Amniotic epithelial cell (primary cell): ENCODE measurements at regions not wholly inside any gene's neighbourhood (a gene's known extent, or its start where the extent isn't known, plus 50 kb on each side); places are given as distances from the start of the nearest gene placed in this dataset.
"Not testable (repeated sequence)": the region's sequence is repeated elsewhere in the genome, so short reads cannot be mapped to it uniquely, and the experiment has no call there.

Experiments used
- DNase-seq: peaks from one replicate; pipeline ENCODE4 v3.0.0-alpha.2; 2010; ENCODE audit warnings: low read depth

- DNase-seq, result peak; percentile 44
Measured at GRCh38 chr3:59192473-59192872, 142.6 kb upstream of the CFAP20DC start.

DNA sequence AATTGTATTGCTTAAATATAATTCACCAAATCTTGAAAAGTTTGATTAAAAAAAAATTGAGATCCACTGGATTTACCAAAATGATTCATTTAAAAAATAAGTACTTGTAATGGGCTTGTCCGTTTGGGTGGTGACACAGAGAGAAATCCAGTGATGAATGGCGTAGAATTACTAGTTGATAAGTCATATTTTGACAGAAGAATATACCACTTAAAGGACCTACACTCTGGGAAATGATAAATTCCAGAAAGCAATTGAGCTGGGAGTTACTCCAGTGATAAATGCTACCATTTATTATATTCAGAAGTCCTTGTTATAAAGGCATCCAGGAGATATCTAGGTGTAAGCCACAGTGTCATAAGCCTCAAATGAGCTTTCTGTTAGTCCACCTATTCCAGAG is 141.8 kb upstream of the CFAP20DC start:
- DNase-seq, result no peak

DNA sequence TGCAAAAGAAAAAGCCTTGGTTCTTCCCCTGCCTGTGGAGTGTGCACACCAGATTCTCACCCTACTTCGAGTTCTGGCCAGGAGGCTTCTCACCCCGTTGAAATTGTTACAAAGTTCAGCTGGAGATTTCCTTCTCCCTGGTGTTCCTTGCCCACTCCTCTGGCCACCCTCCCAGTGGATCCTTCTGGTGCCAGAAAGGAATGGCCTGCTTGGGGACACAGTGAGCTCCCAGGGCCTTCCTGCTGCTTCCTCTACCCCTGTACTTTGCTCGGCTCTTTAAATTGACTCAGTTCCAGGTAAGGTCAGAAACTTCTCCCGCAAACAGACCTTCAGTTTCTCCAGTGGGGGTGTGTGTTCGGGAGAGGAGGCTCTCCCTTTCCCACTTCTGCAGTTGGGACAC is 140.1 kb upstream of the CFAP20DC start:
- DNase-seq, result no peak

GRCh38 chr3:59189526-59189925 is 139.7 kb upstream of the CFAP20DC start:
- peak; percentile 21 for DNase-seq

- DNase-seq, result no peak
Measured at GRCh38 chr3:59186725-59187124, 136.9 kb upstream of the CFAP20DC start.

DNA sequence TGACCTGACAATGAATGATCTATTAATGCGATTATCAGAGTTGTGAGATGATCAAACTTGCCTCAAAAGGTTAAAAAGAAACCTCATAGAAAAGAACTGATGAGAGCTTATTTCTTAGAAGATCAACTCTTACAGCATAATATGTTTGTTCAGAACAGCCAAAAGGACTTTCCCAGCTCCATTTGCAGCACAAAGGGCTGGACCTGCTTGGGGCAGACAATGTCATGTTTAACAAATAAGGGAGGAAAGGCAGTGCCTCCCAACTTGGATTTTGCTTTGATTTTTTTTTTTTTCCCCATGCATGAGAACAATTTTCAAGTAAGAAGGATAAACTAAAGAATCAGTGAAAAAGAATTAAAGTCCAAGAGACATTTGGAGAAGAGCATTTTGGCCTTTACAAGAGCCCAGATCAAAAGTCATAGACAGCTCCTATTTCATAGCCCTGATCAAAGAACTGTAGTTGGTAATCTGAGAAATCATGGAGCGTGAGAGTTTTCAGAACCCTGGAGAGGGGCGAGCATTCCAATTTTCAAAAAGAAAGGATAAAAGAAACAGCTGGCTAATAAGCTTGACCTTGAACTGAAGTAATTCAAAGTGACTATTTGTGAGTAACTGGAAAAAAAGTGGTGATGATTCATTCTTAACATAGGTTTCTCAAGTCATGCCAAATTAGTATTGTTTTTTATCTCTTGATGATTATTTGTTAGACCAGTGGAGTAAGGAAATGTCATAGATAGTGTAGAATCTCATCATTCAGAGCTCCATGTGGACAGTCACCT is 136.0 kb upstream of the CFAP20DC start:
- peak; percentile 59 for DNase-seq

DNA sequence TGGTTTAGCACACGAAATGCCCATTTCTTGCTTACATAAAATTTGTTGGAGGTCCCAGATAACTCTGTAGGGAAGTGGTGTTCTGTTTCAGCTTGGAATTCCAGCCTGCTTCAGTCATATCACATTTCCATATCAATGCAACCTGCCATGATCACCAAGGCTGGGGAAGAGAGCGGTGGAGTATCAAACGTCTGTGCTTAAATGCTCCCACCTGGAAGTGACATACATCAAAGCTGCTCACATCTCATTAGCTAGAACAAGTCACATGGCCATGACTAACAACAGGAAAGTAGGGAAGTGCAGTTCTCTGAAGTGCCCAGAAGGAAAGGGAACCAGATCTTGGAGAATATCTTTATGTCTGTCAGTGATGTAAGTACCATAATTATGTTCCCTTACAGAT is 130.2 kb upstream of the CFAP20DC start:
- no peak for DNase-seq

DNA sequence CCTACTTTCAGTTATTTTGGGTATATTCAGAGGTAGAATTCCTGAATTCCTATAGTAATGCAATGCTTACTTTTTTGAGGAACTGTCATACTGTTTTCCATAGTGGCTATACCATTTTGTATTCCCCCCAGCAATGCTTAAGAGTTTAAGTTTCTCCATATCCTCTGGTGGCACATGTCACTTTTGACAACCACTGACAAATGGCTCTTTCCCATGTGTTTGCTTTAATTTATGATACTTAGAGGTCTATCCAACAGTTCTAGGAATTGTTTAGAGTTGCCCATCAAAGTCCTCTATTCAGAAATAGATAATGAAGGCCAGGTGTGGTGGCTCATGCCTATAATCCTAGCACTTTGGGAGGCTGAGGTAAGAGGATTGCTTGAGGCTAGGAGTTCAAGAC is 128.9 kb upstream of the CFAP20DC start:
- DNase-seq, result no peak

- no peak for DNase-seq
Measured at GRCh38 chr3:59171491-59171890, 121.7 kb upstream of the CFAP20DC start.

DNA sequence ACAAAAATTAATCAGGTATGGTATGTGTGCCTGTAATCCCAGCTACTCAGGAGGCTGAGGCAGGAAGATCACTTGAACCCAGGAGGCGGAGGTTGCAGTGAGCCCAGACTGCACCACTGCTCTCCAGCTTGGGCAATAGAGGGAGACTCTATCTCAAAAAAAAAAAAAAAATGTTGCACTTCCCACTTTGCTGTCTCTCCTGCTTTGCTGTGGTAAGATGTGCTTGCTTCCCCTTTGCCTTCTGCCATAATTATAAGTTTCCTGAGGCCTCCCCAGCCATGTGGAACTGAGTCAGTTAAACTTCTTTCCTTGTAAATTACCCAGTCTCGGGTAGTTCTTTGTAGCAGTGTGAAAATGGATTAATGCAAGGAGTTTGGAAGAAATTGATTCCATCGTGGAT is 120.3 kb upstream of the CFAP20DC start:
- DNase-seq, result not testable (repeated sequence)

DNA sequence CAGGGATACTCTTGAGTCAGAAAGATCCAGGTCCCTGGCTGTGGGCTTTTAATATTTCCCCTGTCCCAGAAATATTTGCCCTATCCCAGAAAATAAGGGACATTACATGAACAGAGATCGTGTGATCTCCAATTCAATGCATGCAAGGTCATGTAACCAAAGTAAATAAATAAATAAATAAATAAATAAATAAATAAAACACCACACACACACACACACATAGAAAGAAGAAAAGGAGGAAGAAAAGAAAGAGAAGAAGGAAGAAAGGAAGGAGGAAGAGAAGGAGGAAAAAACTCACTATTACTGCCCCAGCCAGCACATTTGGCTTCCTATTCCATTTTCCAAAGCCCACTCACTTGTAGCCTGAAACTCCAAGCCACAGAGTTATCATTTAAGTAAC is 117.9 kb upstream of the CFAP20DC start:
- DNase-seq, result no peak

DNA sequence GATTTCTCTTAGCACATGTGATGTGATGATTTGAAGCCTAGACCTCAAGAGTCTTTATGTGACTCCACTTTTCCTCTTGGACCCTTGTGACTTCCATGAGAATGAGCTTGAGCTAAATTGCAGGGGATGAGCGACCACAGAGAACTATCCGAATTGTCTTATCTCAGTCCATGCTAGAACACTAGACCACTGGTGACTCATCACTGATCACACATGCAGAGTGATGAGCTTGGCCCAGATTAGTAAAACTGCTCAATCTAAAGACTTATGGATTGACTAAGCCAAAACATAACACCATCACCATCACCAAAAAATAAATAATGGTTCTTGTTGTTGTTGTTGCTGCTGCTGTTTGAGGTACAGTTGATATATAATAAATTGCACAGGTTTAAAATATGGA is 114.1 kb upstream of the CFAP20DC start:
- peak; percentile 4 for DNase-seq

- DNase-seq, result no peak
Measured at GRCh38 chr3:59161048-59161447, 111.2 kb upstream of the CFAP20DC start.

GRCh38 chr3:59160133-59160746 is 110.4 kb upstream of the CFAP20DC start:
- DNase-seq, result no peak

- DNase-seq, result no peak
Measured at GRCh38 chr3:59153648-59154047, 103.8 kb upstream of the CFAP20DC start.

DNA sequence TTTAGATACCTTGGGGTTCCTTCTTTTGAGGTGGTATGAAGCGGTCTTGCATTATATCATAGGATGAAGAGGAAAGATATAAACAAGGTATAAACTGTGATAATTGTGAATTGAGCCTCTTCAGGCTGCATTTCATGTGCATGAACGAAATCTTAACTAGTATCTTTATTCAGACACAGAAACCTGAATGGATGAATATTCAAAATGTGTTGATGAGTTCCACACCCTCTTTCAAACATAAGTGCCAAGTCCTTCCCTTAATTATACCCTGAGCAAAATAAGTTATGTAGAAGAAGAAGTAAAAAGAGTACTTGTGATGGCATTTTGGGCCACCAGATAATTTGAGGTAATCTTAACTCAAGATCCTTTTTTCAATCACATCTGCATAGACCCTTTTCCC is 103.1 kb upstream of the CFAP20DC start:
- DNase-seq, result no peak

DNA sequence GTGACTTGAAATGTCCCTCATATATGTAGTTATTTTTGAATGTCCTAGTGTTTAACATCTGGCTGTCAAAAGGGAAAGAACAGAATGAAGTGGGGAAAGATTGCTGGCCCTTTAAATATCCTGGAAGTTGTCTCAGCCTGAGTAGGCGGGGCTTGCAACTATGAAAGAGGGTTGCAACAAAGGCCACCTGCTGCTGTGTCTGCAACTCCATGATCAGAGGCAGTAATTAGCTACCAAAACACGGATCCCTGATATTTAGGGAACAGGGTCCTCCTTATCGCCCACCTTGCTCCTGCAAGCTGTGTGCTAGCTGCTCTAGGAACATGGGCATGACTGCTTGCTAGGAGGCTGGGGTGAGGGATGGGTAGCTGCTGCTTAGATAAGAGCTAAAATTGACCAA is 100.2 kb upstream of the CFAP20DC start:
- DNase-seq, result no peak

DNA sequence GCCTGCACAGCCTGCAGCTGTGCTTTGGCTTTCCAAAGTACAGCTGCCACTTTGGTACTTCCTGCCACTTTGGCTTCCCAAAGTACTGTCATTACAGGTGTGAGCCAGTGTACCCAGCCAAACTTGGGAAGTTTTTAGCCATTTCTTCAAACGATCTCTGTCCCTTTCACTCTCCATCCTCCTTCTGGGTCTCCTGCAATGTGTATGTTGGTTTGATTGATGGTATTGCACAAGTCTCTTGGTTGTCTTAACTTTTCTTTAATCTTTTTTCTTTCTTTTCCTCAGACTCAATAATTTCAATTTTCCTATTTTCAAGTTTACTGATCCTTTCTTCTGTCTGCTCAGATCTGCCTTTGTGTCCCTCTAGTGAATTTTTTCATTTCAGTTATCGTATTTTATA is 99.3 kb upstream of the CFAP20DC start:
- no peak for DNase-seq

DNA sequence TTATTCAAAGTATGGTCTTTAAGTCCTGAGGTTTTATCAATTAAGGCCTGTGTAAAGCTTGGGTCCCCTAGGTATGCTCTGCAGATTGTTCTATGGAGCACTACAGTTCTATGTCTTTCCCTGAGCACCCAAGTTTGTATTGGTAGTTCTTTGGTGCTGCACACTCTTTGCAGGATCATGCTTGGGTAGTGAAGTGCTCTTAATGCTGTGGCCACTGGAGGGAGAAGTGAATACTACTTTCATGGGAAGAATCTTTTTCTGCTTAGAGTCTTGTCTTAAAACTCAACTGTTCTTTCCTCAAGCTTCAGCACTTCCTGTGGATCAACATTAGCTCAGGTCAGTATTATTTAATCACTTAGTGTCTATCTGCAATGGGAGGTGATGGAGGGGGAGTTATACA is 93.6 kb upstream of the CFAP20DC start:
- DNase-seq, result no peak

DNA sequence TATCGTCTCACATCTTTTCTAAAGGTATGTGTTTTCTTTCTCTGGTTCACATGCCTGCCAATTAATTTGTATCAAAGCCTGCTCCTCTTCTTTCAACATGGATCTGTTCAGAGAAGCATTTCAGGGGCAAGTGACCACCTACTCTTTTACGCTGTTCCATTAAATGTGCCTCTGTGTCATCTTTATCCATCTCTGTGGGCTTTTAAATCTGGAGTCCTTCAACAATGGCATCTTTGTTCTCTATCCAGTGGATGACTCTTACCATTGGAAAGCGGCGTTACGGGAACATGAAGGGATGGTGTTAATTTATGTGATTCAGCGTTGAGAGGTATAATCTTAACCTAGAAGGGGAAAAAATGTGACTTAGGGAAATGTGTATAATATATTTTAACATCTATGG is 92.7 kb upstream of the CFAP20DC start:
- DNase-seq, result no peak

GRCh38 chr3:59138966-59139365 is 89.1 kb upstream of the CFAP20DC start:
- no peak for DNase-seq

- DNase-seq, result no peak
Measured at GRCh38 chr3:59137415-59137814, 87.6 kb upstream of the CFAP20DC start.

DNA sequence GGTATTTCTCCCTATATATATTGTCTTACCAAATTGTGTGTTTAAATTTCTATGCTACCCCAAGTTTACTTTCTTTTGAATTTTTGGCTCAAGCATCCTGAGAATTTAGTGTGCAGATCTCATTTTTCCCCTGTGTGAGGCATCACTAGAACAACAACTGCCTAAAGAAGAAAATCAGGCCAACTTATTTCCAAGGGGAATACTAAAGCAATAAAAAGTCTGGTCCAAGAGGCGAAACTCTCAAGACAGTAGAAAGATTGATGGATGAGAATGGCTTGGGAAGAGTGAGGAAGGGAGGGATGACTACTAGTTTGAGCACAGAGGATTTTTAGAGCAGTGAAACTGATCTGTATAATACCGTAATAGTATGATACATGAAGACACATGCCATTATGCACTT is 86.3 kb upstream of the CFAP20DC start:
- no peak for DNase-seq

GRCh38 chr3:59135096-59135495 is 85.3 kb upstream of the CFAP20DC start:
- no peak for DNase-seq
